ENCODE measurements at regions not wholly inside any gene's neighbourhood (a gene's known extent, or its start where the extent isn't known, plus 50 kb on each side); places are given as distances from the start of the nearest gene placed in this dataset.

GRCh38 chr2:239873656-239874635 lies 151.2 kb downstream of the NDUFA10 start:
- no peak overlapping the region for H3K4me3 ChIP-seq (ENCODE audit: severe bottlenecking)
- ATAC-seq (ENCODE audit: low read depth) (no peak), DNase-seq (ENCODE audit: low spot score) (no peak)
- no peaks in the 10 kb centered on the region for H3K4me1 ChIP-seq (ENCODE audit: insufficient read depth, poor library complexity, severe bottlenecking)
- H3K27ac ChIP-seq (ENCODE audit: poor library complexity, severe bottlenecking): no peak overlapping the region
- H3K27me3 ChIP-seq (ENCODE audit: insufficient read depth, poor library complexity, severe bottlenecking): peaks cover 26% of the 10 kb centered on the region
- TF ChIP-seq, protein P1, sequence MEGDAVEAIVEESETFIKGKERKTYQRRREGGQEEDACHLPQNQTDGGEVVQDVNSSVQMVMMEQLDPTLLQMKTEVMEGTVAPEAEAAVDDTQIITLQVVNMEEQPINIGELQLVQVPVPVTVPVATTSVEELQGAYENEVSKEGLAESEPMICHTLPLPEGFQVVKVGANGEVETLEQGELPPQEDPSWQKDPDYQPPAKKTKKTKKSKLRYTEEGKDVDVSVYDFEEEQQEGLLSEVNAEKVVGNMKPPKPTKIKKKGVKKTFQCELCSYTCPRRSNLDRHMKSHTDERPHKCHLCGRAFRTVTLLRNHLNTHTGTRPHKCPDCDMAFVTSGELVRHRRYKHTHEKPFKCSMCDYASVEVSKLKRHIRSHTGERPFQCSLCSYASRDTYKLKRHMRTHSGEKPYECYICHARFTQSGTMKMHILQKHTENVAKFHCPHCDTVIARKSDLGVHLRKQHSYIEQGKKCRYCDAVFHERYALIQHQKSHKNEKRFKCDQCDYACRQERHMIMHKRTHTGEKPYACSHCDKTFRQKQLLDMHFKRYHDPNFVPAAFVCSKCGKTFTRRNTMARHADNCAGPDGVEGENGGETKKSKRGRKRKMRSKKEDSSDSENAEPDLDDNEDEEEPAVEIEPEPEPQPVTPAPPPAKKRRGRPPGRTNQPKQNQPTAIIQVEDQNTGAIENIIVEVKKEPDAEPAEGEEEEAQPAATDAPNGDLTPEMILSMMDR (IDR thresholded peaks at IDR 0.05; ENCODE audit: poor library complexity, severe bottlenecking): no peak
- no peaks in the 10 kb centered on the region for H3K9me3 ChIP-seq (ENCODE audit: severe bottlenecking)
- H3K36me3 ChIP-seq (ENCODE audit: low read depth): no peaks in the 10 kb centered on the region

- no peaks in the 10 kb centered on the region for H3K4me1 ChIP-seq (ENCODE audit: insufficient read depth, poor library complexity, severe bottlenecking)
- no peak overlapping the region for H3K27ac ChIP-seq (ENCODE audit: poor library complexity, severe bottlenecking)
- DNase-seq (ENCODE audit: low spot score) (no peak), ATAC-seq (ENCODE audit: low read depth) (no peak)
- TF ChIP-seq, protein P1 (IDR thresholded peaks at IDR 0.05; ENCODE audit: poor library complexity, severe bottlenecking): no peak
- H3K36me3 ChIP-seq (ENCODE audit: low read depth): no peaks in the 10 kb centered on the region
- H3K4me3 ChIP-seq (ENCODE audit: severe bottlenecking): no peak overlapping the region
- H3K9me3 ChIP-seq (ENCODE audit: severe bottlenecking): no peaks in the 10 kb centered on the region
- peaks cover 11% of the 10 kb centered on the region for H3K27me3 ChIP-seq (ENCODE audit: insufficient read depth, poor library complexity, severe bottlenecking)
These were observed 153.4 kb downstream of the NDUFA10 start for GRCh38 chr2:239871481-239872435.

- Histone ChIP-seq H3K36me3 (ENCODE audit: low read depth) (no peaks in the 10 kb centered on the region), H3K9me3 (ENCODE audit: severe bottlenecking) (no peaks in the 10 kb centered on the region), H3K27me3 (ENCODE audit: insufficient read depth, poor library complexity, severe bottlenecking) (peaks cover 5% of the 10 kb centered on the region), H3K4me3 (ENCODE audit: severe bottlenecking) (no peak overlapping the region), H3K27ac (ENCODE audit: poor library complexity, severe bottlenecking) (no peak overlapping the region), H3K4me1 (ENCODE audit: insufficient read depth, poor library complexity, severe bottlenecking) (no peaks in the 10 kb centered on the region)
- ATAC-seq (ENCODE audit: low read depth): no peak
- DNase-seq (ENCODE audit: low spot score): no peak
- TF ChIP-seq, protein P1 (IDR thresholded peaks at IDR 0.05; ENCODE audit: poor library complexity, severe bottlenecking): no peak
These were observed 154.3 kb downstream of the NDUFA10 start for GRCh38 chr2:239870863-239871262.

- TF ChIP-seq, protein P1 (IDR thresholded peaks at IDR 0.05; ENCODE audit: poor library complexity, severe bottlenecking): no peak
- ATAC-seq (ENCODE audit: low read depth) (no peak), DNase-seq (ENCODE audit: low spot score) (no peak)
- no peaks in the 10 kb centered on the region for H3K36me3 ChIP-seq (ENCODE audit: low read depth)
- H3K27ac ChIP-seq (ENCODE audit: poor library complexity, severe bottlenecking): no peak overlapping the region
- H3K4me3 ChIP-seq (ENCODE audit: severe bottlenecking): no peak overlapping the region
- H3K9me3 ChIP-seq (ENCODE audit: severe bottlenecking): no peaks in the 10 kb centered on the region
- H3K4me1 ChIP-seq (ENCODE audit: insufficient read depth, poor library complexity, severe bottlenecking): no peaks in the 10 kb centered on the region
- H3K27me3 ChIP-seq (ENCODE audit: insufficient read depth, poor library complexity, severe bottlenecking): peaks cover 5% of the 10 kb centered on the region
These were observed 154.9 kb downstream of the NDUFA10 start for GRCh38 chr2:239870276-239870675.
